Right lobe of liver (tissue), 4 donors: ENCODE measurements at regions not wholly inside any gene's neighbourhood (a gene's known extent, or its start where the extent isn't known, plus 50 kb on each side); places are given as distances from the start of the nearest gene placed in this dataset.

Source experiments
- POLR2A ChIP-seq: fragments of 450-650 bp; IDR thresholded peaks from one replicate; pipeline ENCODE4 v1.6.1; 2017; ENCODE audit warnings: antibody characterized with exemption, mild to moderate bottlenecking
- TF ChIP-seq, protein P1 (sequence below), 4 donors: fragments of 200-600 bp in 3 of 4; fragments of 450-650 bp in 1 of 4; IDR thresholded peaks; one replicate each; pipeline versions ENCODE4 v1.5.1 to v1.8.0; 2016 to 2022; ENCODE audit warnings: antibody characterized with exemption in 4 of 4, mild to moderate bottlenecking in 2 of 4
- donor health status: DM: no; HTN: no; CAD: no.
- donor health status: DM: no; HTN: no; CAD: no.
- donor health status: DM: no; HTN: yes; CAD: no.

DNA sequence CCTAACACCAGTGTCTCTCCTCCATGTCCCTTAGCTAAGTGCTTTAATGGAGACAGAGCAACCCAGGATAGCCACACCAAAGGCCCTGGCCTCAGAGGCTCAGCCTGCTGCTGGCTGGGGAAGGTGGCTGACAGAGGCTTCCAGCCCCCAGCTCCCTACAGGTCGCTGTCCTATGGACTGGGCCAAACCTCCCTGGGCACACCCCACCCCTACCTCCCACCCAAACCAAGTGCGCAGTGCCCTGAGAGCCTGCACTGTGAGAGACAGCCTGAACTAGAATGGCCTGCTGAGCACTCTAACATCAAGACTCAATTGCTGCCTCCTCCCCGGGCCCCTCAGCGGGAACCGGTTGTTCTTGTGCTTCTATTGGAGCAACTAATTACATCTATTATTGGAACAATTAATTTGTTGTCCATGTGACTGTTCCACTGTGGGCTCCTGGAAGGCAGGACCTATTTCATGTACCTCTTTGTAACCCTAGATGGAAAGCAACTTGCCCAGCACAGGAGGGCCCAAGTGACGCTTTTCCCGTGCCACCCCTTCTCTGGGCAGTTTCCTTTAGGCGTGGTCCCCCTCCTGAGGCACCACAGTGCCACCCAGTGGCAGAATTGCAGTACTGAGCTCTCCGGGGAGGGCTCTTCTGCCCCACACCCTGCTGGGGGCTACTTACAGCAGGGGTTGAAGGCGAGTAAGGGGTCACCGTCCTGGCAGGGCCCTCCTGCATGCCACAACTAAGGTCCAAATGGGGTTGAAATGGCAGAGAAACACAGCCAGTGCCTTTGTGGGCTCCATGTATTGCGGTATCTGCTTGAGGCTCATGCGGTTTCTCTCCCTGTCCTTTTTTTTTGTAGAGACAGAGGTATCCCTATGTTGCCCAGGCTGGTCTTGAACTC, 63.7 kb upstream of the WAPL start:
- TF ChIP-seq, protein P1, sequence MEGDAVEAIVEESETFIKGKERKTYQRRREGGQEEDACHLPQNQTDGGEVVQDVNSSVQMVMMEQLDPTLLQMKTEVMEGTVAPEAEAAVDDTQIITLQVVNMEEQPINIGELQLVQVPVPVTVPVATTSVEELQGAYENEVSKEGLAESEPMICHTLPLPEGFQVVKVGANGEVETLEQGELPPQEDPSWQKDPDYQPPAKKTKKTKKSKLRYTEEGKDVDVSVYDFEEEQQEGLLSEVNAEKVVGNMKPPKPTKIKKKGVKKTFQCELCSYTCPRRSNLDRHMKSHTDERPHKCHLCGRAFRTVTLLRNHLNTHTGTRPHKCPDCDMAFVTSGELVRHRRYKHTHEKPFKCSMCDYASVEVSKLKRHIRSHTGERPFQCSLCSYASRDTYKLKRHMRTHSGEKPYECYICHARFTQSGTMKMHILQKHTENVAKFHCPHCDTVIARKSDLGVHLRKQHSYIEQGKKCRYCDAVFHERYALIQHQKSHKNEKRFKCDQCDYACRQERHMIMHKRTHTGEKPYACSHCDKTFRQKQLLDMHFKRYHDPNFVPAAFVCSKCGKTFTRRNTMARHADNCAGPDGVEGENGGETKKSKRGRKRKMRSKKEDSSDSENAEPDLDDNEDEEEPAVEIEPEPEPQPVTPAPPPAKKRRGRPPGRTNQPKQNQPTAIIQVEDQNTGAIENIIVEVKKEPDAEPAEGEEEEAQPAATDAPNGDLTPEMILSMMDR (IDR thresholded peaks at IDR 0.05), result peak; percentile 97 to 99 (median 98)
- no peak for TF ChIP-seq POLR2A
